ENCODE measurements at regions not wholly inside any gene's neighbourhood (a gene's known extent, or its start where the extent isn't known, plus 50 kb on each side); places are given as distances from the start of the nearest gene placed in this dataset.

DNA sequence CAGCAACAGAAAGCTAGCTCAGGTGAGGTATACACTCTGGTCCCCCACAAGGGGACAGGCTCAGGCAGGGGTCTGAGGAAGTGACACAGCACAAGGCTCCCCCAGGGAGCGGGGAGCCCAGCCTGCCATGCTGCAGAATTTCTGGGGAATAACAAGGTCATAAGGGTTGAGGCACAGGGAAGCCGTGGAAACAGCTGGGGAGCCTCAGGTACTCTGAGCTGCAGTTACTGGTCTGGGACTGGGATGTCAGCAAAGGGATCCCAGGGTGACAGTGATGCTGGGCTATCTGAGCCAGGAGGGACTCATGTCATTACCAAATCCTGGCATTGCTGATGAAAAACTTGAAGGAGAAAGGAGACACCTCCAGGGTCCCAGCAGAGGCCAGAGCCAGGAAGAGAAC, 64.4 kb upstream of the NANOS1 start:
- Mint-ChIP-seq H3K27me3 (ENCODE audit: unreplicated experiment) (peaks cover 10% of the 10 kb centered on the region), H3K36me3 (ENCODE audit: unreplicated experiment) (peaks cover 8% of the 10 kb centered on the region), H3K27ac (ENCODE audit: unreplicated experiment) (peak overlapping the region; percentile 43), H3K4me1 (ENCODE audit: low read depth, unreplicated experiment) (peaks cover 31% of the 10 kb centered on the region), H3K9me3 (ENCODE audit: unreplicated experiment) (peaks cover 4% of the 10 kb centered on the region), H3K4me3 (ENCODE audit: unreplicated experiment) (no peak overlapping the region)
- DNase-seq, result no peak
- TF ChIP-seq, protein P1, sequence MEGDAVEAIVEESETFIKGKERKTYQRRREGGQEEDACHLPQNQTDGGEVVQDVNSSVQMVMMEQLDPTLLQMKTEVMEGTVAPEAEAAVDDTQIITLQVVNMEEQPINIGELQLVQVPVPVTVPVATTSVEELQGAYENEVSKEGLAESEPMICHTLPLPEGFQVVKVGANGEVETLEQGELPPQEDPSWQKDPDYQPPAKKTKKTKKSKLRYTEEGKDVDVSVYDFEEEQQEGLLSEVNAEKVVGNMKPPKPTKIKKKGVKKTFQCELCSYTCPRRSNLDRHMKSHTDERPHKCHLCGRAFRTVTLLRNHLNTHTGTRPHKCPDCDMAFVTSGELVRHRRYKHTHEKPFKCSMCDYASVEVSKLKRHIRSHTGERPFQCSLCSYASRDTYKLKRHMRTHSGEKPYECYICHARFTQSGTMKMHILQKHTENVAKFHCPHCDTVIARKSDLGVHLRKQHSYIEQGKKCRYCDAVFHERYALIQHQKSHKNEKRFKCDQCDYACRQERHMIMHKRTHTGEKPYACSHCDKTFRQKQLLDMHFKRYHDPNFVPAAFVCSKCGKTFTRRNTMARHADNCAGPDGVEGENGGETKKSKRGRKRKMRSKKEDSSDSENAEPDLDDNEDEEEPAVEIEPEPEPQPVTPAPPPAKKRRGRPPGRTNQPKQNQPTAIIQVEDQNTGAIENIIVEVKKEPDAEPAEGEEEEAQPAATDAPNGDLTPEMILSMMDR (IDR thresholded peaks at IDR 0.05; ENCODE audit: partially characterized antibody, unreplicated experiment), result no peak

DNA sequence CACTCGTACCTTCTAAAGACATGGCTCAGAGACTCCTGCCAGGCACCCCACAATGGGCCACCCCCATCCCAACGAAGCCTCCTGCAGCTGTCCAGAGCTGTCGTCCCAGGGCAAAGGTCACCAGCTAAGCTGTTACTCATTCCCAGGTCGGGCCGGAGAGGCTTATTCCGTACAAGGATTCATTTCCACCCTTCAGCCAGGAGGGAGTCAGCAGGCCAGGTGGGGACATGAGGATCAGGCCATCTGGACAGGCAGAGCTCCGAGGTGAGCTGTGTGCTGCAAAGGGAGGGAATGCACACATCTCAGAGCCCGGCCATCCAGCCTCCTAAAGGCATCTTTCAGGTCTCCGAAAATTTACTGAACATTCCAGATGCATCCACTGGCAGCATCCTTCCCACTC, 63.9 kb upstream of the NANOS1 start:
- DNase-seq, result peak; percentile 44
- Mint-ChIP-seq H3K9me3 (ENCODE audit: unreplicated experiment) (peaks cover 4% of the 10 kb centered on the region), H3K36me3 (ENCODE audit: unreplicated experiment) (peaks cover 8% of the 10 kb centered on the region), H3K4me1 (ENCODE audit: low read depth, unreplicated experiment) (peaks cover 31% of the 10 kb centered on the region), H3K27me3 (ENCODE audit: unreplicated experiment) (peaks cover 10% of the 10 kb centered on the region), H3K27ac (ENCODE audit: unreplicated experiment) (peak overlapping the region; percentile 43), H3K4me3 (ENCODE audit: unreplicated experiment) (peak overlapping the region; percentile 17)
- TF ChIP-seq, protein P1 (IDR thresholded peaks at IDR 0.05; ENCODE audit: partially characterized antibody, unreplicated experiment), result no peak

DNA sequence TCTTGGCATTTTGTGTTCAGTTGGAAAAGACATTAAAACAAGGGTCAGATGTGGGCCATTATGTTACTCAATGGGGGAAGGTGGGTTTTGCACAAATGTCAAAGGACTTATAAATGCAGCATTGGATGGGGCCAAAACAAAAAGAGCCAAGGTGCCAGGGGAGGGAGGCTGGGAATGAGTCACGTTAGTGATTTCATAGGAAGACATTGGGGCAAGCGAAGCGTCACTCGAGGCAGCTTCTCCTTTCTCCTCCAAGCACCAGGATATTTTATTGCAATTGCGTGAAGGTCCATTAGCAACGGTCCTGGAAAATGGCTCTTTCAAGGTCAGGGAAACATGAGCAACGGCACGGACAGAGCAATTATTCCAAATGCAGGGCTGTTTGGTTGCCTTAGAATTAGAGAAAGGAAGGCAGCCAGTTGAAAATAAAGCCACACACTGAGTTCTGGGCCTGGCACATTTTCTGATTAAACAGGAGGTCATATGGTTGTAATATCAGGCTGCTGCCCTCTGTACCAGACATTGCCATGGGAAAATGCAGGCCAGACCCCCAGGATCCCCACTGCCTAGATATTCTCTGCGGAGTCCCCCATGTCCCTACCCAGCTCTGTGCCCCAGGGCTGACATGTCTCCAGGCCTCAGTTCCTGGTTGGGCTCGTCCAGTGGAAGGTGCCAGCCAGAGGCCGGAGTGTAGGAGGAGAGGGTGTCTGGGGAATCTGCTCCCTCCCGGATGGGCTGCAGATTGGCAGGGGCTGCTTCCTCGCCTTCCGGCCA, 63.3 kb upstream of the NANOS1 start:
- H3K27me3 Mint-ChIP-seq (ENCODE audit: unreplicated experiment), result peaks cover 12% of the 10 kb centered on the region
- peaks cover 4% of the 10 kb centered on the region for H3K9me3 Mint-ChIP-seq (ENCODE audit: unreplicated experiment)
- peaks cover 36% of the 10 kb centered on the region for H3K4me1 Mint-ChIP-seq (ENCODE audit: low read depth, unreplicated experiment)
- peak overlapping the region; percentile 3 for H3K27ac Mint-ChIP-seq (ENCODE audit: unreplicated experiment)
- H3K4me3 Mint-ChIP-seq (ENCODE audit: unreplicated experiment), result peak overlapping the region; percentile 17
- DNase-seq, result no peak
- peaks cover 8% of the 10 kb centered on the region for H3K36me3 Mint-ChIP-seq (ENCODE audit: unreplicated experiment)
- TF ChIP-seq, protein P1 (IDR thresholded peaks at IDR 0.05; ENCODE audit: partially characterized antibody, unreplicated experiment), result no peak

DNA sequence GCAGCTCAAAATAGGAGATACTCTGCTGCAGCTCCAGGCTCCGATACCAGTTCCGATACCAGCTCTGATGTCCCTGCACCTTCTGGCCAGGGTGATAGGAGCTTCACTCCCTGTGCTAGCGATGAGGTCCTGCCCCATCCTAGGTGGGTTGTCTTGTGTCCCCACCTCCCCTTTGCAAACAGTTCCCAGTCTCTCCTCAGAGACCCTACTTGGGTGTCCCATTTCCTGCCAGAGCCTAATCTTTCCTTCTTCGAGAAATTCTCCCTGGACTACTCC, 62.7 kb upstream of the NANOS1 start:
- peaks cover 8% of the 10 kb centered on the region for H3K36me3 Mint-ChIP-seq (ENCODE audit: unreplicated experiment)
- TF ChIP-seq, protein P1 (IDR thresholded peaks at IDR 0.05; ENCODE audit: partially characterized antibody, unreplicated experiment), result no peak
- H3K4me1 Mint-ChIP-seq (ENCODE audit: low read depth, unreplicated experiment), result peaks cover 34% of the 10 kb centered on the region
- no peak for DNase-seq
- peaks cover 4% of the 10 kb centered on the region for H3K9me3 Mint-ChIP-seq (ENCODE audit: unreplicated experiment)
- peaks cover 12% of the 10 kb centered on the region for H3K27me3 Mint-ChIP-seq (ENCODE audit: unreplicated experiment)
- no peak overlapping the region for H3K27ac Mint-ChIP-seq (ENCODE audit: unreplicated experiment)
- no peak overlapping the region for H3K4me3 Mint-ChIP-seq (ENCODE audit: unreplicated experiment)

DNA sequence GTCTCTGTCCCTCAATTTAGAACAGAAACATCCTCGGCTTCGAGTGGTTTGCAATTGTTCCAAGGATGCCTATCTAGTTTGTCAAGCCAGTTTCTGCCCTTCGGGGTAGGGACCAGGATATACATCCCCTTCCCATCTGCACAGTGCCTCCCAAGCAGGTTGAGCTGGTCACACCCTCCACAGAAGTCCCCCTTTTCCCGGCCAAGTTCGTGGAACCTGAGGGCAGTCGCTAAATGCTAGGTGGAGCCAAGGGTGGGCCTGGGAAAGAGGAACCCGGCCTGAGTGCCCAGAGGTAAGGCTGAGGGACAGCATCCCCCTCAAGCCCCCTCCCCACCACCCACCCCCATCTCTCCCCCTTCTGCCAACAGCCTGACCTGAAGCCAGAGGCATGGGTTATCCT, 62.4 kb upstream of the NANOS1 start:
- TF ChIP-seq, protein P1 (IDR thresholded peaks at IDR 0.05; ENCODE audit: partially characterized antibody, unreplicated experiment), result no peak
- H3K27me3 Mint-ChIP-seq (ENCODE audit: unreplicated experiment), result peaks cover 12% of the 10 kb centered on the region
- peaks cover 8% of the 10 kb centered on the region for H3K36me3 Mint-ChIP-seq (ENCODE audit: unreplicated experiment)
- no peak overlapping the region for H3K27ac Mint-ChIP-seq (ENCODE audit: unreplicated experiment)
- H3K4me3 Mint-ChIP-seq (ENCODE audit: unreplicated experiment), result no peak overlapping the region
- no peak for DNase-seq
- peaks cover 34% of the 10 kb centered on the region for H3K4me1 Mint-ChIP-seq (ENCODE audit: low read depth, unreplicated experiment)
- H3K9me3 Mint-ChIP-seq (ENCODE audit: unreplicated experiment), result peaks cover 2% of the 10 kb centered on the region

Measured in glutamatergic neuron (in vitro differentiated cells).